CD4-positive, alpha-beta T cell (primary cell): ENCODE measurements at regions not wholly inside any gene's neighbourhood (a gene's known extent, or its start where the extent isn't known, plus 50 kb on each side); places are given as distances from the start of the nearest gene placed in this dataset.

Experiments used
- ATAC-seq: fragments of 200-7000 bp; cut with Tn5 transposase; one replicate; pipeline ENCODE4 v1.10.0; 2022; ENCODE audit warnings: mild to moderate bottlenecking; ENCODE audit not compliant: poor library complexity
- CTCF ChIA-PET: fragments of 350-600 bp; sonication (Branson Sonifier 250); formaldehyde crosslinking; loops from one replicate; lab custom pipeline; 2021; ENCODE audit warnings: antibody characterized with exemption, inconsistent platforms; lab: Charles Lee
- POLR2A ChIA-PET: fragments of 350-600 bp; sonication (Branson Sonifier 250); formaldehyde crosslinking; loops from one replicate; lab custom pipeline; 2021; ENCODE audit warnings: antibody characterized with exemption, inconsistent platforms; lab: Charles Lee
- DNase-seq, 14 experiments: peaks; one replicate each; pipeline ENCODE4 v3.0.0-alpha.2; 2013 to 2020; ENCODE audit warnings: mixed read lengths in 2 of 14
- H3K27ac ChIP-seq, 2 donors: one replicate each; pipeline versions ENCODE4 v1.5.1 to v1.7.0; 2013; ENCODE audit warnings: low read length in 2 of 2, low read depth in 1 of 2, mild to moderate bottlenecking in 1 of 2
- H3K27me3 ChIP-seq, 2 experiments: 1 replicate in 1 of 2; 2 replicates in 1 of 2; pipeline versions ENCODE4 v1.6.1 to v1.7.0; 2013; ENCODE audit warnings: low read length in 2 of 2, control low read depth in 1 of 2, mild to moderate bottlenecking in 1 of 2, moderate library complexity in 1 of 2; ENCODE audit not compliant: insufficient read depth in 2 of 2, control insufficient read depth in 1 of 2
- H3K36me3 ChIP-seq: one replicate; pipeline ENCODE4 v1.6.1; 2013; ENCODE audit warnings: low read length, control low read depth; ENCODE audit not compliant: insufficient read depth
- H3K4me1 ChIP-seq: one replicate; pipeline ENCODE4 v1.6.1; 2013; ENCODE audit warnings: low read length, control low read depth; ENCODE audit not compliant: insufficient read depth
- H3K4me3 ChIP-seq: one replicate; pipeline ENCODE4 v1.5.1; 2013; ENCODE audit warnings: mild to moderate bottlenecking, low read length, moderate library complexity
- H3K9me3 ChIP-seq, 2 experiments: 1 replicate in 1 of 2; 2 replicates in 1 of 2; pipeline versions ENCODE4 v1.6.1 to v1.7.0; 2013; ENCODE audit warnings: low read length in 2 of 2, mild to moderate bottlenecking in 2 of 2, control low read depth in 1 of 2, moderate library complexity in 1 of 2; ENCODE audit not compliant: control insufficient read depth in 1 of 2, insufficient read depth in 1 of 2
- H3K27ac Mint-ChIP-seq: one replicate; pipeline ENCODE4 v1.8.0; 2020; ENCODE audit warnings: mixed read lengths
- H3K27me3 Mint-ChIP-seq: one replicate; pipeline ENCODE4 v1.8.0; 2021; ENCODE audit warnings: mixed read lengths
- H3K36me3 Mint-ChIP-seq: one replicate; pipeline ENCODE4 v1.8.0; 2021; ENCODE audit warnings: low read depth, mixed read lengths
- H3K4me1 Mint-ChIP-seq: one replicate; pipeline ENCODE4 v1.8.0; 2021; ENCODE audit warnings: low read depth, mixed read lengths
- H3K4me3 Mint-ChIP-seq: one replicate; pipeline ENCODE4 v1.8.0; 2020; ENCODE audit warnings: mild to moderate bottlenecking, mixed read lengths
- H3K9me3 Mint-ChIP-seq: one replicate; pipeline ENCODE4 v1.8.0; 2020; ENCODE audit warnings: mixed read lengths
- CTCF ChIP-seq: fragments of 200-600 bp; IDR thresholded peaks from one replicate; pipeline ENCODE4 v1.8.0; 2022; ENCODE audit warnings: antibody characterized with exemption, mild to moderate bottlenecking
- intact Hi-C, 2 experiments: fragments of 100-400 bp; cut with DNase I in 1 of 2; cut with micrococcal nuclease in 1 of 2; formaldehyde crosslinking; loops; one replicate each; pipeline versions ENCODE4 v1.15.1 to v1.9.0; 2023 to 2025; cut with DNase I, micrococcal nuclease

GRCh38 chr6:121608270-121608669 lies 172.8 kb downstream of the GJA1 start:
- POLR2A ChIA-PET, result no interaction called here
- no peaks in the 10 kb centered on the region for H3K4me1 Mint-ChIP-seq
- Histone ChIP-seq H3K27me3 (no peaks in the 10 kb centered on the region), H3K27ac (no peak overlapping the region), H3K9me3 (no peaks in the 10 kb centered on the region), H3K36me3 (no peaks in the 10 kb centered on the region), H3K4me3 (no peak overlapping the region), H3K4me1 (no peaks in the 10 kb centered on the region)
- intact Hi-C loops, result no loop called here
- H3K36me3 Mint-ChIP-seq, result no peaks in the 10 kb centered on the region
- CTCF ChIA-PET, result no interaction called here
- no peak for TF ChIP-seq CTCF
- H3K9me3 Mint-ChIP-seq, result no peaks in the 10 kb centered on the region
- H3K4me3 Mint-ChIP-seq, result no peak overlapping the region
- DNase-seq (no peak), ATAC-seq (no peak)
- H3K27ac Mint-ChIP-seq, result no peak overlapping the region
- H3K27me3 Mint-ChIP-seq, result no peaks in the 10 kb centered on the region

DNA sequence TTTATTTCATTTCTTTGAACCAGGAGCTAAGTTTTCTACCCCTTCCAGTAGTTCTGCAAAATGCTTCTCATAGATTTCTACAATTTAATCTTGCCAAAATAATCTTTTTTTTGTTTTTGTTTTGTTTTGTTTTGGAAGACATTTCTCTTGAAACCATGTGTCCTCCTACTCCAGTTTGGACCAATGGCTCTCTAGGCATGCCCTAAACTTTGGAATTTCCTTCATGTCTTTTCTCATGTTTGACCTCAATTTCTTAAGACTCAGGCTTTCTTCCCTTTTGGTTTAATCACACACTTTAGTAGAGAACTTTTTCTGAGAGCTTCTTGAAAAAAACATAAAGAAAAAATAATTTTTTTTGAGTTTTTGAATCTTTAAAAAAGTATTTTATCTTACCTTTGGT lies 173.8 kb downstream of the GJA1 start:
- Mint-ChIP-seq H3K9me3 (no peaks in the 10 kb centered on the region), H3K27me3 (no peaks in the 10 kb centered on the region), H3K4me3 (no peak overlapping the region), H3K36me3 (no peaks in the 10 kb centered on the region), H3K27ac (no peak overlapping the region), H3K4me1 (no peaks in the 10 kb centered on the region)
- no peak overlapping the region for H3K4me3 ChIP-seq
- no peak for ATAC-seq
- H3K27me3 ChIP-seq, result no peaks in the 10 kb centered on the region
- no peaks in the 10 kb centered on the region for H3K9me3 ChIP-seq
- ChIA-PET CTCF (no interaction called here), POLR2A (no interaction called here)
- no peaks in the 10 kb centered on the region for H3K36me3 ChIP-seq
- intact Hi-C loops, result no loop called here
- no peaks in the 10 kb centered on the region for H3K4me1 ChIP-seq
- no peak overlapping the region for H3K27ac ChIP-seq
- no peak for DNase-seq
- no peak for TF ChIP-seq CTCF

- H3K27me3 ChIP-seq, result no peaks in the 10 kb centered on the region
- H3K4me1 ChIP-seq, result no peaks in the 10 kb centered on the region
- H3K9me3 ChIP-seq, result no peaks in the 10 kb centered on the region
- ATAC-seq, result no peak
- CTCF ChIA-PET, result no interaction called here
- H3K36me3 ChIP-seq, result no peaks in the 10 kb centered on the region
- no peak overlapping the region for H3K4me3 ChIP-seq
- no peak for DNase-seq
- H3K4me3 Mint-ChIP-seq, result no peak overlapping the region
- no peaks in the 10 kb centered on the region for H3K4me1 Mint-ChIP-seq
- POLR2A ChIA-PET, result no interaction called here
- H3K27ac ChIP-seq, result no peak overlapping the region
- no peaks in the 10 kb centered on the region for H3K36me3 Mint-ChIP-seq
- no peaks in the 10 kb centered on the region for H3K27me3 Mint-ChIP-seq
- no peaks in the 10 kb centered on the region for H3K9me3 Mint-ChIP-seq
- H3K27ac Mint-ChIP-seq, result no peak overlapping the region
- intact Hi-C loops, result no loop called here
- no peak for TF ChIP-seq CTCF
Observed at GRCh38 chr6:121612927-121613326, 177.5 kb downstream of the GJA1 start.
